Stromal cell of bone marrow (primary cell): ENCODE measurements at regions not wholly inside any gene's neighbourhood (a gene's known extent, or its start where the extent isn't known, plus 50 kb on each side); places are given as distances from the start of the nearest gene placed in this dataset.
"Not testable (repeated sequence)": the region's sequence is repeated elsewhere in the genome, so short reads cannot be mapped to it uniquely, and the experiment has no call there.

Experiments
- DNase-seq: peaks from one replicate; pipeline ENCODE4 v3.0.0-alpha.2; 2012; ENCODE audit warnings: low read depth

- DNase-seq: peak; percentile 53
Observed at GRCh38 chr4:125750828-125751466, 436.2 kb downstream of the FAT4 start.

- no peak for DNase-seq
Observed at GRCh38 chr4:125758438-125758837, 443.7 kb downstream of the FAT4 start.

- DNase-seq: no peak
Observed at GRCh38 chr4:125760201-125760819, 445.6 kb downstream of the FAT4 start.

GRCh38 chr4:125760956-125761355 is 446.2 kb downstream of the FAT4 start:
- DNase-seq: no peak

GRCh38 chr4:125762537-125762936 is 447.8 kb downstream of the FAT4 start:
- no peak for DNase-seq

- no peak for DNase-seq
Observed at GRCh38 chr4:125765941-125766340, 451.2 kb downstream of the FAT4 start.

GRCh38 chr4:125770814-125771398 is 456.2 kb downstream of the FAT4 start:
- DNase-seq: no peak

GRCh38 chr4:125772680-125773079 is 457.9 kb downstream of the FAT4 start:
- no peak for DNase-seq

- DNase-seq: no peak
Observed at GRCh38 chr4:125773502-125773901, 458.7 kb downstream of the FAT4 start.

GRCh38 chr4:125773931-125774330 is 459.2 kb downstream of the FAT4 start:
- no peak for DNase-seq

- no peak for DNase-seq
Observed at GRCh38 chr4:125776146-125776545, 461.4 kb downstream of the FAT4 start.

- DNase-seq: peak; percentile 14
Observed at GRCh38 chr4:125780164-125780563, 465.4 kb downstream of the FAT4 start.

- DNase-seq: no peak
Observed at GRCh38 chr4:125780747-125781146, 466.0 kb downstream of the FAT4 start.

GRCh38 chr4:125781651-125782050 is 466.9 kb downstream of the FAT4 start:
- no peak for DNase-seq

GRCh38 chr4:125784741-125785140 is 470.0 kb downstream of the FAT4 start:
- no peak for DNase-seq

- DNase-seq: no peak
Observed at GRCh38 chr4:125787707-125788106, 473.0 kb downstream of the FAT4 start.

- peak; percentile 1 for DNase-seq
Observed at GRCh38 chr4:125789023-125789422, 474.3 kb downstream of the FAT4 start.

GRCh38 chr4:125791896-125792295 is 477.1 kb downstream of the FAT4 start:
- no peak for DNase-seq

GRCh38 chr4:125794989-125795388 is 480.2 kb downstream of the FAT4 start:
- DNase-seq: no peak

- DNase-seq: no peak
Observed at GRCh38 chr4:125796138-125796537, 481.4 kb downstream of the FAT4 start.

GRCh38 chr4:125797621-125798020 is 482.9 kb downstream of the FAT4 start:
- not testable (repeated sequence) for DNase-seq

GRCh38 chr4:125801373-125801772 is 486.6 kb downstream of the FAT4 start:
- DNase-seq: no peak

GRCh38 chr4:125801924-125802323 is 487.2 kb downstream of the FAT4 start:
- no peak for DNase-seq

GRCh38 chr4:125808022-125808421 is 493.3 kb downstream of the FAT4 start:
- DNase-seq: no peak
